ENCODE measurements at regions not wholly inside any gene's neighbourhood (a gene's known extent, or its start where the extent isn't known, plus 50 kb on each side); places are given as distances from the start of the nearest gene placed in this dataset.

GRCh38 chr13:84845907-84846619, 953.2 kb downstream of the SLITRK6 start:
- TF ChIP-seq EP300 (IDR thresholded peaks at IDR 0.05) (no peak), POLR2AphosphoS5 (IDR thresholded peaks at IDR 0.05) (no peak)

Measured in stomach (tissue), 4 donors.